ENCODE measurements at regions not wholly inside any gene's neighbourhood (a gene's known extent, or its start where the extent isn't known, plus 50 kb on each side); places are given as distances from the start of the nearest gene placed in this dataset.

DNA sequence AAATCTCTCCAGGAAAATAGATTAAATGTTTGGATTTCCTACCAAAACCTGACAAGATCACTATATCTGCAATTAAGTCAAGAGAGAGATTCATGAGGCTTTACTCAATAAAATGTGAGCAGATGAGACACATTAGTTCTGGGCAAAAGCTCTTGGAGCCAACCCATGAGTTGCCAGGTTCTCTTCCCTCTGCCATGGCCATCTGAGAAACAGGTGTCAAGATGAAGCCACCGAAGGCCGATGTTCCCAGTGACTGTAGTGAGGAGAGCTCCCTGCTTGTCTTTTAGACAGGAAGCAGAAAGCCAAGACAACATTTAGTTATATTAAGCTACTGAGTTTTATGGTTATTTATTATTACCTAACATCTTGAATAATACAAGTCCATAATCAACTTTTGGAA lies 1068.7 kb downstream of the STPG2 start:
- TF ChIP-seq, protein P1, sequence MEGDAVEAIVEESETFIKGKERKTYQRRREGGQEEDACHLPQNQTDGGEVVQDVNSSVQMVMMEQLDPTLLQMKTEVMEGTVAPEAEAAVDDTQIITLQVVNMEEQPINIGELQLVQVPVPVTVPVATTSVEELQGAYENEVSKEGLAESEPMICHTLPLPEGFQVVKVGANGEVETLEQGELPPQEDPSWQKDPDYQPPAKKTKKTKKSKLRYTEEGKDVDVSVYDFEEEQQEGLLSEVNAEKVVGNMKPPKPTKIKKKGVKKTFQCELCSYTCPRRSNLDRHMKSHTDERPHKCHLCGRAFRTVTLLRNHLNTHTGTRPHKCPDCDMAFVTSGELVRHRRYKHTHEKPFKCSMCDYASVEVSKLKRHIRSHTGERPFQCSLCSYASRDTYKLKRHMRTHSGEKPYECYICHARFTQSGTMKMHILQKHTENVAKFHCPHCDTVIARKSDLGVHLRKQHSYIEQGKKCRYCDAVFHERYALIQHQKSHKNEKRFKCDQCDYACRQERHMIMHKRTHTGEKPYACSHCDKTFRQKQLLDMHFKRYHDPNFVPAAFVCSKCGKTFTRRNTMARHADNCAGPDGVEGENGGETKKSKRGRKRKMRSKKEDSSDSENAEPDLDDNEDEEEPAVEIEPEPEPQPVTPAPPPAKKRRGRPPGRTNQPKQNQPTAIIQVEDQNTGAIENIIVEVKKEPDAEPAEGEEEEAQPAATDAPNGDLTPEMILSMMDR (IDR thresholded peaks at IDR 0.05; ENCODE audit: insufficient read depth, low read depth, low read length), result no peak
- no peak for TF ChIP-seq EZH2 (IDR thresholded peaks at IDR 0.05; ENCODE audit: insufficient read depth, low read length)
